AG04449 (cell line): ENCODE measurements at regions not wholly inside any gene's neighbourhood (a gene's known extent, or its start where the extent isn't known, plus 50 kb on each side); places are given as distances from the start of the nearest gene placed in this dataset.

Experiments used
- CTCF ChIA-PET: fragments of 350-600 bp; formaldehyde crosslinking; extraction: SDS; loops from one replicate; lab custom pipeline; 2021; ENCODE audit warnings: antibody characterized with exemption; lab: Yijun Ruan, JAX
- POLR2A ChIA-PET: fragments of 400-600, 350-600 bp; formaldehyde crosslinking; extraction: SDS; loops from one replicate; lab custom pipeline; 2020; ENCODE audit warnings: antibody characterized with exemption, inconsistent platforms; lab: Yijun Ruan, JAX
- DNase-seq: peaks from one replicate; pipeline ENCODE4 v3.0.0-alpha.2; 2010; ENCODE audit warnings: low read depth, low spot score
- H3K4me3 ChIP-seq: 2 replicates; pipeline ENCODE4 v1.5.1; 2011; ENCODE audit warnings: low read depth, mild to moderate bottlenecking, control low read depth, low read length
- TF ChIP-seq, protein P1 (sequence below): IDR thresholded peaks from one replicate; pipeline ENCODE4 v1.5.1; 2011; ENCODE audit warnings: mild to moderate bottlenecking, moderate library complexity, low read length, control low read depth, inconsistent platforms; ENCODE audit not compliant: insufficient read depth; ENCODE audit errors: missing control alignments

GRCh38 chr2:19728125-19728524 is 173.7 kb downstream of the TTC32 start:
- POLR2A ChIA-PET, result no interaction called here
- TF ChIP-seq, protein P1, sequence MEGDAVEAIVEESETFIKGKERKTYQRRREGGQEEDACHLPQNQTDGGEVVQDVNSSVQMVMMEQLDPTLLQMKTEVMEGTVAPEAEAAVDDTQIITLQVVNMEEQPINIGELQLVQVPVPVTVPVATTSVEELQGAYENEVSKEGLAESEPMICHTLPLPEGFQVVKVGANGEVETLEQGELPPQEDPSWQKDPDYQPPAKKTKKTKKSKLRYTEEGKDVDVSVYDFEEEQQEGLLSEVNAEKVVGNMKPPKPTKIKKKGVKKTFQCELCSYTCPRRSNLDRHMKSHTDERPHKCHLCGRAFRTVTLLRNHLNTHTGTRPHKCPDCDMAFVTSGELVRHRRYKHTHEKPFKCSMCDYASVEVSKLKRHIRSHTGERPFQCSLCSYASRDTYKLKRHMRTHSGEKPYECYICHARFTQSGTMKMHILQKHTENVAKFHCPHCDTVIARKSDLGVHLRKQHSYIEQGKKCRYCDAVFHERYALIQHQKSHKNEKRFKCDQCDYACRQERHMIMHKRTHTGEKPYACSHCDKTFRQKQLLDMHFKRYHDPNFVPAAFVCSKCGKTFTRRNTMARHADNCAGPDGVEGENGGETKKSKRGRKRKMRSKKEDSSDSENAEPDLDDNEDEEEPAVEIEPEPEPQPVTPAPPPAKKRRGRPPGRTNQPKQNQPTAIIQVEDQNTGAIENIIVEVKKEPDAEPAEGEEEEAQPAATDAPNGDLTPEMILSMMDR, result no peak
- CTCF ChIA-PET, result no interaction called here
- DNase-seq, result no peak
- H3K4me3 ChIP-seq, result no peak overlapping the region

DNA sequence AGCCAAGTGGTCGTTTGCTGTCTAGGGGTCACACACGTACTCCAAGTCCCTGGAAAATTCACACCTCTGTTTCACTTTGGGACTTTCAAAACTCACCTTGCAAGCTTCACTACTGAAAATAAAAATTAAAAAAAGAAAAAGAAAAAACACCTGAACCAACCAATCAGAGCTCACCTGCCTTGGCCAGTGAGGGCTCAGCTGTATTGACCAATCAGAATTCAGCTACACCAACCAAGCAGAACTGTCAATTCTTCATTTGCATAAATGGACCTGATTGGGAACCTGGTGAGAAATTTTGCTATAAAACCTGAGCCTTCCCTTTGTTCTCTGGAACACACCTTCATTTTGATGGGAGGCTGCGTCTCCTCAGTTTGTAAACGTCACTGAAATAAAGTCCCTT is 176.4 kb downstream of the TTC32 start:
- H3K4me3 ChIP-seq, result no peak overlapping the region
- DNase-seq, result no peak
- TF ChIP-seq, protein P1, result no peak
- ChIA-PET POLR2A (no interaction called here), CTCF (interaction anchor here (1.1 to 1.7 kb wide), 2 partner anchors 11 to 356 kb away, joined by 3 to 4 read pairs; no protein-coding TSS in a partner anchor)

DNA sequence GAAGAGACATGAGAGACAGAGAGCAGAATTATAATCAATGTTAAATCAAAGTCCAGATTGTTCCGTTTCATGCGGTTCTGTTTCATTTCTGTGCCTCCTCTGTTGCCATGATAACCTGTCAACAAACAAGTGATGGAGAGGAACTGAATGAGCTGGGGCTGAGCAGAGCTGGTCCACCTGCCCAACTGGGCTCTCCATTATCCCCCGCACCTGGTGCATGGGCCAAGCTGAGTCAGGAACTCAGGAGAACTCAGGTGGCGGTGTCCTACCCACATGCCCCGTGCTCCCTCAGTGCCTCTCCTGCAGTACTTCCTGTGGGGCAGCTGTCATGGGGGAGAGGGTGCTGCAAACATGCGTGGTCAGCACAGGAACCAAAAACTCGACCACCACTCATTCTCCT is 178.8 kb downstream of the TTC32 start:
- POLR2A ChIA-PET, result no interaction called here
- CTCF ChIA-PET, result no interaction called here
- DNase-seq, result no peak

GRCh38 chr2:19722531-19722971 is 179.2 kb downstream of the TTC32 start:
- ChIA-PET CTCF (no interaction called here), POLR2A (no interaction called here)
- DNase-seq, result no peak
- TF ChIP-seq, protein P1, result no peak
- no peak overlapping the region for H3K4me3 ChIP-seq

More for the DNA sequence above, 178.8 kb downstream of the TTC32 start:
- H3K4me3 ChIP-seq, result no peak overlapping the region
- TF ChIP-seq, protein P1, result no peak

DNA sequence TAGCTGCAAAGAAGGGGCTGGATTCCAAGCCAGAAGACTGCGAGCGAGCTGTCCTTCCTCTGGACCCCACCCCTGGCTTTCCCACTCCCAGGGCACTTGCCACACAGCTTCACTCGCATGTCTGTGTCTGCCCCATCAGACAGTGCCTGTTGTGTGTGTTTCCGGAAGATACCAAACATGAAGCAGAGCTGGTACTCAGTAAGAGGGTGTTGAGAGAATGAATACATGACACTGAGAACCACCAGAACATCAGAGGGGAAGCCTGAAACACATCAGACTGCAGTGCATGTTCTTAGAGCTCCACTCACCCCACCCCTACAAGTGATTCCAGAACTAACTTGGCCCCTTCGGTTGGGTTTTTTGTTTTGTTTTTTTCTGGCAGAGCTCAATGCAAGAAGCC is 181.5 kb downstream of the TTC32 start:
- no peak for DNase-seq
- TF ChIP-seq, protein P1, result no peak
- ChIA-PET POLR2A (no interaction called here), CTCF (interaction anchor here (0.8 to 1.1 kb wide), 2 partner anchors 17 to 18 kb away, joined by 3 to 5 read pairs; no protein-coding TSS in a partner anchor)
- no peak overlapping the region for H3K4me3 ChIP-seq

GRCh38 chr2:19719540-19719939 is 182.2 kb downstream of the TTC32 start:
- ChIA-PET POLR2A (no interaction called here), CTCF (no interaction called here)
- DNase-seq, result no peak
- TF ChIP-seq, protein P1, result no peak
- no peak overlapping the region for H3K4me3 ChIP-seq
